DND-41 (cell line): ENCODE measurements at regions not wholly inside any gene's neighbourhood (a gene's known extent, or its start where the extent isn't known, plus 50 kb on each side); places are given as distances from the start of the nearest gene placed in this dataset.

Source experiments
- EZH2 ChIP-seq: IDR thresholded peaks from 3 replicates; pipeline ENCODE4 v1.6.1; 2012; ENCODE audit warnings: borderline replicate concordance, low read depth, mild to moderate bottlenecking, moderate library complexity, low read length, inconsistent platforms; ENCODE audit not compliant: severe bottlenecking
- TF ChIP-seq, protein P1 (sequence below): IDR thresholded peaks from 2 replicates; pipeline ENCODE4 v1.5.1; 2012; ENCODE audit warnings: borderline replicate concordance, low read length, moderate library complexity, mild to moderate bottlenecking; ENCODE audit not compliant: poor library complexity, severe bottlenecking; ENCODE audit errors: extremely low read depth

DNA sequence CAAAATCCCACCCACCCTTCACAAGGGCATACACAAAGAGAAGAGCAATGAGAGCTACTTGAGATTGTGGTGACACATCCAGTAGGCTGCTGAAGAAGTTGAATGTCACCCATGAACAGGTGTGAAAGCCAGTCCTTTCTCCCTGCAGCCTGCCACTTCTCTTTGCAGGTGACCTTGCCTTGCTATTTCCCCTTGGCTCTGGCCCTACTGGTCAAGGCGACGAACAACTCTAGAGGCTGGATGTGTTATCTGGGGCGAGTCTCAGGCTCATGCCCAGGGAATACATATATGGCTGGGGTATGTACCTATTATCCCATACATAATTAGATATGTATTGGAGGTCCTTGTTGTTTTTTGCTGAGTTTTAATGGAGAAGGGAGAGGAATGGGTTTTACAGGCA is 70.2 kb upstream of the EGLN3 start:
- TF ChIP-seq, protein P1, sequence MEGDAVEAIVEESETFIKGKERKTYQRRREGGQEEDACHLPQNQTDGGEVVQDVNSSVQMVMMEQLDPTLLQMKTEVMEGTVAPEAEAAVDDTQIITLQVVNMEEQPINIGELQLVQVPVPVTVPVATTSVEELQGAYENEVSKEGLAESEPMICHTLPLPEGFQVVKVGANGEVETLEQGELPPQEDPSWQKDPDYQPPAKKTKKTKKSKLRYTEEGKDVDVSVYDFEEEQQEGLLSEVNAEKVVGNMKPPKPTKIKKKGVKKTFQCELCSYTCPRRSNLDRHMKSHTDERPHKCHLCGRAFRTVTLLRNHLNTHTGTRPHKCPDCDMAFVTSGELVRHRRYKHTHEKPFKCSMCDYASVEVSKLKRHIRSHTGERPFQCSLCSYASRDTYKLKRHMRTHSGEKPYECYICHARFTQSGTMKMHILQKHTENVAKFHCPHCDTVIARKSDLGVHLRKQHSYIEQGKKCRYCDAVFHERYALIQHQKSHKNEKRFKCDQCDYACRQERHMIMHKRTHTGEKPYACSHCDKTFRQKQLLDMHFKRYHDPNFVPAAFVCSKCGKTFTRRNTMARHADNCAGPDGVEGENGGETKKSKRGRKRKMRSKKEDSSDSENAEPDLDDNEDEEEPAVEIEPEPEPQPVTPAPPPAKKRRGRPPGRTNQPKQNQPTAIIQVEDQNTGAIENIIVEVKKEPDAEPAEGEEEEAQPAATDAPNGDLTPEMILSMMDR, result no peak
- no peak for TF ChIP-seq EZH2
